Body of pancreas (tissue), 4 donors: ENCODE measurements at regions not wholly inside any gene's neighbourhood (a gene's known extent, or its start where the extent isn't known, plus 50 kb on each side); places are given as distances from the start of the nearest gene placed in this dataset.

ENCODE experiments used
- POLR2A ChIP-seq, 3 donors: fragments of 450-650 bp; IDR thresholded peaks; one replicate each; pipeline ENCODE4 v1.6.1; 2016; ENCODE audit warnings: antibody characterized with exemption in 3 of 3, mild to moderate bottlenecking in 2 of 3
- TF ChIP-seq, protein P1 (sequence below), 7 experiments: fragments of 450-650 bp in 4 of 7; fragments of 200-600 bp in 3 of 7; sonication (generic) in 3 of 7; IDR thresholded peaks; one replicate each; pipeline ENCODE4 v1.5.1; 2016 to 2019; ENCODE audit warnings: antibody characterized with exemption in 7 of 7

- TF ChIP-seq, protein P1, sequence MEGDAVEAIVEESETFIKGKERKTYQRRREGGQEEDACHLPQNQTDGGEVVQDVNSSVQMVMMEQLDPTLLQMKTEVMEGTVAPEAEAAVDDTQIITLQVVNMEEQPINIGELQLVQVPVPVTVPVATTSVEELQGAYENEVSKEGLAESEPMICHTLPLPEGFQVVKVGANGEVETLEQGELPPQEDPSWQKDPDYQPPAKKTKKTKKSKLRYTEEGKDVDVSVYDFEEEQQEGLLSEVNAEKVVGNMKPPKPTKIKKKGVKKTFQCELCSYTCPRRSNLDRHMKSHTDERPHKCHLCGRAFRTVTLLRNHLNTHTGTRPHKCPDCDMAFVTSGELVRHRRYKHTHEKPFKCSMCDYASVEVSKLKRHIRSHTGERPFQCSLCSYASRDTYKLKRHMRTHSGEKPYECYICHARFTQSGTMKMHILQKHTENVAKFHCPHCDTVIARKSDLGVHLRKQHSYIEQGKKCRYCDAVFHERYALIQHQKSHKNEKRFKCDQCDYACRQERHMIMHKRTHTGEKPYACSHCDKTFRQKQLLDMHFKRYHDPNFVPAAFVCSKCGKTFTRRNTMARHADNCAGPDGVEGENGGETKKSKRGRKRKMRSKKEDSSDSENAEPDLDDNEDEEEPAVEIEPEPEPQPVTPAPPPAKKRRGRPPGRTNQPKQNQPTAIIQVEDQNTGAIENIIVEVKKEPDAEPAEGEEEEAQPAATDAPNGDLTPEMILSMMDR (IDR thresholded peaks at IDR 0.05): no peak
- TF ChIP-seq POLR2A (IDR thresholded peaks at IDR 0.05): no peak
Observed at GRCh38 chr13:107808389-107808788, 406.9 kb downstream of the LIG4 start.
